Medulla oblongata (tissue), 1 donor: ENCODE measurements at regions not wholly inside any gene's neighbourhood (a gene's known extent, or its start where the extent isn't known, plus 50 kb on each side); places are given as distances from the start of the nearest gene placed in this dataset.

ENCODE experiments used
- DNase-seq: peaks from one replicate; pipeline ENCODE4 v3.0.0-alpha.2; 2015; ENCODE audit errors: extremely low spot score

DNA sequence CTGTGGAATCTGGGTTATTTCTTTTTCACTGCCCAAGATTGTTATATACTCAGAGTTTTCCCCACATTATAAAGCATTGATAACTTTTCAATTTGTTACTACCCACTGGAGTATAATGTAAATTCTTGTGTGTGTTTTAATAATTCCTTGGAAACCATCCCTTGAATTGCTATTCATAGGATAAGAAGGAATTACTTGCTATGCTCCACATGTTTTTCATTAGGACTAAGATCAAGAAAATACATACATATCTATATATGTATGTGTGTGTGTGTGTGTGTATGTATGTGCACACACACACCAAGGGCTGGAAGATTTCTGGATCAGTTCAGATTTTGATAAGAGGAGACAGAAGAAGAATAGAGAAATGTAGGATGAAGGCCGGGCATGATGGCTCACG is 206.4 kb upstream of the JADE1 start:
- DNase-seq = no peak

DNA sequence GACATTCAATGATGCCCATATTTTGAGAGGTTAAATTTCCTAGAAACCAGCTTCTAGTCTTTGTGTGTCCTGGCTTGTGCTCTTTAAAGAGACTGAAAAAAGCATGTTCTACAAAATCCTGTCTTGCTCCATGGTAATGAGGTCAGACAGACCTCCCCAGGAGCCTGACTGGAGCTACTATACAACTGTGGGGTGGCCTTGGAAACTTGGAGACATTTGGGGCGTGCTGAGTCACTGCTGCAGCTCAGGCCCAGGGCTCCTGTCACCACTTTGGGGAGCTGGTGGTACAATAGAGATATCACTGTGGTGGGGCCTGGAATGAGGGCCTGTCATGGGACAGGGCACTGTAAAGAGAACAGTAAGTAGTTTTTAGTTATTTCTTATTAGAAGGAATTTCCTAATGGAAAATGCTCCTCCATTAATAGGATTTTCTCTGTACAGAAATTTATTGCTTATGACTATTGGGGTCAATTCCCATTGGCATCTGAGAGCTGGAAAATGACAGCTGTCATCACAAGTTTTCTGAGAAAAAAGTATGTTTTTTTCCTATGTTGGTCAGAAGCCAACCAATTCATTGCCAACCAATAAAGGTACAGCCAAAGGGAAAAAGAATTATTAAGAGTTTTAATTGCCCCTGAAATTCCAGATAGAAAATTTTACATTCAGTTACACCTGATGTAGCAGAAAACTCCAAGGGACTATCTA is 207.4 kb upstream of the JADE1 start:
- DNase-seq = peak; percentile 72

DNA sequence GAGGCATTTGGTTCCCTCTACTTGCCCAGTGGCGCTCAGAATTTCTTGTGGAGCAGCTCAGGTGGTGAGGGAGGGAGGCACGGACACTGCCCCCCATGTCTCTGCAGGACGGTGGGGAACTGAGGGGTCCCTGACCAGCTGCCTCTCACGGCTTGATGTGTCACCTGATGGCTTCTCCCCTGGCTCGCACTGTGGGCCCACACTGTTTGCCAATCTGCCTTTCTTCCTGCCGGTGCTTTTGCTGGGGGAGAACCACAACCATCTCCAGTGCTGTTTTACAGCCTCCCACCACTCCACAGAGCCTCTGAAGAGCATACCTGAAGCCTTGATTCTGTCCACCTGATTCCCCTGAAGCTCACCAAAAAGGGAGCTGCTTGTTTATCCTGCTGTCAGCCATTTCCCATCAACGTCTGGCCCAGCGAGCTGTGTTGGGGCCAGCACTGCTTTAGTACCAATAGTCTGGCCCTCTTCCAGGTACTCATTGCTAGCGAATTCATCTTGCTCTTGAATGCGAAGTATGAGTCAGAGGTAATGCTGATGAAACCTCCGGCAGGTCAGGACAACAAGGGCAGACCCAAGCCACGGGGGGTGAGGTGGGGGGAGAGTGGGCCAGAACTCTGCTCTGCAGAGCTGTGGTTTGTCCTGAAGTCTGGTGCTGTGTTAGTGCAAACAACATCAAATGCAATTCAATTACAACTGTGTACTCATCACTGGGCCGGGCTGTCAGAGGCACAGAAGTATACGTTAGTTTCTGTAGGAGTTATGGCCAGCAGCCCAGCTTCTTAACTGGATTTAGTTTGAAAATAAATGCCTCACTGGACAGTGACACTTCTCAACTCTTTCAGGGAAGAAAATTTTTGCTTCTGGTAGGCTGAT is 208.3 kb upstream of the JADE1 start:
- DNase-seq = peak; percentile 34

DNA sequence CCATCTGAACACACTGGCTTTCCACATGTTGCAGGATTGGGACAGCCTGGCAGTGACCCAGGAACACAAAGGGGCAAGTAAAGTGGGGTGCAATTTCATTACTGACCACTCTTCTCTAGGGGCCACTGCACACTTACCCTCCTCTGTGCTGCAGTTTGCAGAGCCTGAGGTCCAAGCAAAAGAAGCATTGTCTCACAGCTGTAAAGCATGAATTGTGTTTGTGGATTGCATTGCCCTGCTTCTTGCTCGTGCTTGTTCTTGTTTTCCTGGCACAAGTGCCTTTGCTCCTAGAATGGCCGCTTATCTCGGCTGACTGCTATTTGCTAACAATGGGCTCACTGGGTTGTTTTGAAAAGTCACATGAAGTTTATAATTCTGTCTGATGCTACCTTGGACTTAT is 209.1 kb upstream of the JADE1 start:
- peak; percentile 87 for DNase-seq

DNA sequence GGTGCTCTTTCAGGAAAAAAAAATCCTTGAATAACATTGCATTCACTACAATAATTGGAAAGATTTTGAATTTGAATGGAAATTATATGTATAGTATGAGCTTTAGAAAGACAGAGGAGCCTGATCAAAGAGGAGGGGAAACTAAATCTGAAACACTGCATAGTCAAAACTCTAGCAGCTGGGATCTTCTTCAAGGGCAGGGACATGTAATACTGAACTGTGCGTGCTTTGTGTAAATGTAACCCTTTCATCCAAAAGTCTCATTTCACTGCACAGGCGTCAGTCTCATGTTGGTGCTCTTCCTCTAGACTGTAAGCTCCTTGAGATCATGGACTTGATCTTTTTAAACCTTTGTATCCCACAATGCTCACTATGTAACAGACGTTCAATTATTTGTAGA is 212.0 kb upstream of the JADE1 start:
- DNase-seq = no peak

DNA sequence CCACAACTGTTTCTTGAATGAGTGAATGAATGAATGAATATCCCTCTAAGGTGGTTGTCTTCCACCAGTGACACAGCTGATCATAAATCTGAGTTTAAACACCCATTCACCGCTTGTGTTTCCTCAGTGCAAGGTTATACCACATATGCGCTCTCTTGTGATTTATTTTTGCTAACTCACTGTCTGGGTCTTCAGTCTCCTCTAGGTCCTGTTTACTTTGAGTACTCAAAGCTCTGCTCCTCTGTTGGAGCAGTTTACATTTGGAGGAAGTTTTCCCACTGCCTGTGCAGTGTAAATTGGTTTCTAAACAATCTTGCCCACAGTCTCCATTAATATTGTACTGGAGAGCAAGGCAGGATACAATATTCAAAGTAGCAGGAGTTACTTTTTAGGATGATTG is 212.6 kb upstream of the JADE1 start:
- no peak for DNase-seq

DNA sequence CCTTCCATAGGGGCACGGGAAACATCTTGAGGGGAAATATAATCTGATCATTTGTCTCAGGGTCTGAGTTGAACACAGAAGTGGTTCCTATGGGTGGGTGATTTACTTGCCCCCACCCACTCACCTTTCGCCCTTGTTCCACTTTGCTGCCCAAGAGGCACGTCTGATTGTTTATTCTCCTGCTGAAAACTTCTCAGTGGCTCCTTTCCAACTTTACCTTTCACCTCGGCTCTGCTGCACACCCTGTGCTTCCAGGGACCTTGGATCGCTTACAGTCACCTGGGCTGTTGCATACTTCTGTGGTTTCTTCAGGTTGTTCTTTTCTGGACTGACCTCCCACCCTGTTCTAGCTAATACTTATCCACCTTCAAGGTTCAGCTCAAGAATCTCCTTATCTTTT is 213.4 kb upstream of the JADE1 start:
- DNase-seq = no peak

DNA sequence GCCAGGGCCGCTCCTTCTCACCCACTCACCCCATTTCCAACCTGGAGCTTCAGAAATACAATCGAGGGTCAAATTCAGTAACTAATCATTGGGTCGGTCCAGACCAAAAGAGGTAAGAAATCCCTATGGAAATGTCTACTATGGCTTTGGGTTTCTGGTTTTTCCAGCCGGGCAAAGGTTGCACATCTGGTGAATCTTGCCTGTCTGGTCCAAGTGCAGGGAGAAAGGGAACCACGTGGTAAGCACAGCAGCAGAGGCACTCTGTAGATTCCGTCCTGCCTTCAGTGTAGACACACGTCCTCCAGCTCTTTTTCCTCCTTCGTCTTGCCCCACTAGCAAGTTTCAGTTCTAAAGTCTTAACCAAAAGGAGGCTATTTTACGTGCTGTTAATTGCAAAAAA is 218.0 kb upstream of the JADE1 start:
- no peak for DNase-seq

DNA sequence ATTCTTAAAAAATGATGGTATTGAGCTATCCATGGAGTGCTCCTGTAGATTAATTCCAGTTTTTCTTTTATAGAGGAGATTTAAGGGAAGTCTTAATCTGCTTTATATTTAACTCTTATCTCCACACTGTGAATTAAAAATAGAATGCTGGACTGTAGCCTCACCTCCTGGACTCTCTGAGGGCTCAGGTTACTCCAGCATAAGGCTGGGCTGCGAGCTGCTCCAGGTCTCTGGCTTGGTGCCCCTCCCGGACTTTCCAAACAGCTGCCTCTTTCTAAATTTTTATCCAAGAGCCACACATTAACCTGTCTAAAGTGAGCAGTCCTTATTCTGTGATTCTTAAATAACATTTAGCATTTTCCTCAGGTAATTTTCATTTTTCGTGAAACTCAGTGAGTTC is 218.7 kb upstream of the JADE1 start:
- DNase-seq = no peak

DNA sequence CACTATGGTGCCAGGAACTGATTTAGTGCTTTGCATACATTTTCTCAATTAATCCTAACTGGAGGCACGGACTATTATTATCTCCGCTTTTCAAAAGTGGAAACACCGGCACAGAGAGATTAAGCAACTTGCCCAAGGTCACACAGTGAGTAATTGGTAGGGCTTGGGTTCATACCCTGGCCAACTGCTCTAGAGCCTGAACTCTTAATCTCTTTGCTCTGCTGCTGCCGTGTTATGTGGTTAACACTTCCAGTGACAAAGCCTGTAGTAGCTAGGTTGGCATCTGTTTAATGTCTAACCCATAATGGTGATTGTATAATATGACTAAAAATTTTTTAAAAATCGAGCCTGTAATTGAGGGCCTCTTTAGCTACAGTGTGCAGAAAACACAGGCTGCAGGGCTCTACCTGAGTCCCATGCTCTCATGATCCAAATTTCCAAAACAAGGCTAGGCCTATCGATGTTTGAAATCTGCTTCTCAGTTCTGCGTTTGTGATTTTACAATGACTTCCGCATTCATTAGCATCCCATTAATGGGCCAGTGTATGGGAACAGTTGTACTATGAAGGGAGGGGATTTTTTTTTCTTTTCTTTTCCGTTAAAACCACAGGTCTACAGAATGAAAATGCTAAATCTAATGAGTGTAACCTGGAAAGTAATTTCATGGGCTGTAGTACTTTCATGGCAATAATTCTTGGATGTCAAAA is 219.3 kb upstream of the JADE1 start:
- DNase-seq = no peak

DNA sequence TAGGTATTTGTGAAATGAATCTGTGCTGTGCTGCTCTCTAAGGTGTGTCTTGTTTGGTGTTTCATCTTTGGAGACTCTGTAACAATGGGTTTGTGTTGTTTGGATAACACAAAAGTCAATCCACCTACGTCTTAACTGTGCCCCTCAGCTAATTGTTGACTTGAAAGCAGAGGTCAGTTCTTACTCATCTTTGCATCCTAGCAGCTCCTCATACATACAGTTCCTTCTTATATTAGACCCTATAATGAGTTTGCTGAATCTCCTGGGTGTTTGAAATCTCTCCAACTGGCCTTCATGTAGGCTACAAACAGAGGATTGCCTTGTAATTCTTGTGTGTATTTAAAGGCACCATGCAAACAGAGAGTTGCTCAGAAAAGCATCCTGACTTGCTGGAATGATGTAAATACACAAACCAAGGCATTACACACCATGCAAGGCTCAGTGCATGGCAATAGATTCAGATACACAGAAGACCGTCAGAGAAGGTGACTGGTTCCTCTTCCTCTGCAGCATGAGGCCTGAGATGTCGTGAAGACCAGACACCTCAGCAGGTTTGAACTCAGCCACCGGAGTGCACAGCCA is 220.0 kb upstream of the JADE1 start:
- DNase-seq = no peak

DNA sequence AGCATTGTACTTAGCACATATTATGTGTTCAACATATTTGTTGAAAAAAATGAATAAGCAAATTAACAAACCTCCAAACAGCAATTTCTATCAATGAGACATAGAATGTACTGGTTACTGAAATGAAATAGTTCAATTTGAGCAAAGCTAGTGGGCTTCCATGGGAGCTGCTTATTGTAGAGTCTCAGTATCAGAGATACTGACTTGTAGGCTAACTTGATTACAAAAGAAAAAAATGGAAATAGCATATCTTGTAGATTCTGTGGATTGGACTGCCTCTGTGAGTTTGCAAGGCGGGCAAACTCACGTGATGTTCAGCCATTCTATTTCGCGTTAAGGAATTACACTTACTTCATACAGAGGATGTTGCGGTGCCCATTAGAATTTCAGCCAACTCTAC is 222.1 kb upstream of the JADE1 start:
- DNase-seq = no peak

DNA sequence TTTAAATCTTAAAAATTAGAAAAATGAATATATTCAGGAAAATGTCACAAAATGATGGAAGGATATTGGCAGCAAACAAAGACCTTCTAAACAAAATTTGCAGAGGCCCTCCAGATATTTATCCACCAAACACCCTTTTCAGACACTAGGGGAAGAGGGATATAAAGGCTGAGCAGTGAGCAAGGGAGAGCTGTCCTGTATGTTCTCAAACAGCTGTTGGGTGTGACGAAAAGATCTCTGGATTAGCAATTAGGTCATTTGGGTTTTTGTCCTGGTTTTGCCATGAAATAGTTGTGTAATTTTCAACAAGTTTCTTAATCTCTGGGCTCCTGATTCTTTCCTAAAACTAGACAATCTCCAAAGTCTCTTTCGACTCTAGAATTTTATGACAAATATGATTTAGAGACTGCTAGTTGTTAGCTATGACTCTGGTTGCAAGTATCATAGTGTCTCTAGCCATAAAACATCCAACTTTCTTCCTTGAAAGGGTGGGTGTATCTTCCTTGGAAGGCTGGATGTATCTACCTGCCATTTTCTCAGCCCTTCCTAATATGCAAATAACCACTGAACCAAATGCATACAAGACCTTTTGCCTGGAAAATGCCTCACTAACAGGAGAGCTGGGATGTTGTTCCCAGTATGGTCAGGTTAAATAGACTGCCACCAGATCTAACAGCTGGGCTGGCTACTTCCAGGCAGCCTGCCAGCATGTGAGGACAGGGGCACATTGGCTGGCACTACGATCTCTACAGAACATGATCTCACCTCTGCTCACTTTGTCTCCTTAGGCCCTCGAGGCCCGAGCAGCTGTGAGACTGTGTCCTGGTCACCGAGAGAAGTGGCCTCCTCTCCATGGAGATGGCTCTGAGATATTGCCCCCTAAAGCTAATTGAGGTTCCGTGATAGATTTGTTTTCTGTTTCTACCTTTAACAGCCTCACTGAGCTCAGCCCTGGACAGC is 225.5 kb upstream of the JADE1 start:
- no peak for DNase-seq

DNA sequence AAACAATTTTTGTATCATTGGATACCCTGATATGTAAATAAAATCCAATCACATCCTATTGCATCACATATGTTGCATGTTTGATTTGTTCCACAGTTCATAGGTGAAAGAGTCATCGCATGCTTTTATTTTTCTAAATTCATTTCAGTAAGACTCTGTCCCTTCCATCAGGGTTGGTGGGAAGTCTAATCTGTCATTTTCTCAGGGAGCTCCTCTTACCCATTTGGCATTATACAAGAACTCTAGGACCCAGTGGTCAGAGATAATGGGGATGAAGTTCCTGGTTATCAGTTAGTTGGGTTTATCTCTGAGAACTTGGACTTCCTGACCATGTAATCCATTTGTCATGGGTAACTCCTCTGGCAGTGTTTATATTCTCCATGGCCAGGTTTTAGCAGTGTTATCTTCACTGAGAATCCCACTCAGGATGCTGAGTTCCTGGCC is 227.1 kb upstream of the JADE1 start:
- no peak for DNase-seq

DNA sequence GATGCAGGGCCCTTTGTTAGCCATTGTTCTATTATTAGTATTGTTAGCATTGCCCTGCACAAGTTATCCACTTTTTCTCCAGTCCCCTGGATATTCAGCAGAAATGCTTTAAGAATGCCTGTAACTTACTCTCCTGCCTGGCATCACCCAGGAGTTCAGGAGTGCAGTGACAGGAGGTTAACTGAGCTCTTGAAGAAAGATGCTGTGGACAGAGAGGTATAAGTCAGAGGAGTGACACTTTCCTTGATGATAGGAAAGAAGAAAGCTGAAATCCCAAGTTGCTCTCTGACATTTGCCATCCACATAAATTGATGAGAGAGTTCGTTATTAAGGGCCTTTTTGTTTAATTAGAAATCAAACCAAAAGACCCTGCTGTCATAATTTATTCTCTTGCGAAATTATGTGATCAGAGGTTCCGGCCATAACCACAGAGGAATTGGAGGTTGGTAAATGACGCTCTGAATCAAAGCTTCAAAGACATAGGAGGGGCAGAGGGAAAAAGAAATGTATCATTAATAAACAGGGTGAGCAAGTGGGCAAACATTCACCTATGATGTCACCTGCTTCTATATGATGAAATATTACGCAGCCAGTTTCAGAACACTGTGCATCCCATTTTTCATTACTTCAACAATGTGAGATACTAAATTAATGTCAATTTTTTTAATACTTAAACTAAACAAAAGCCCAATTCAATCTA is 230.2 kb upstream of the JADE1 start:
- DNase-seq = no peak

DNA sequence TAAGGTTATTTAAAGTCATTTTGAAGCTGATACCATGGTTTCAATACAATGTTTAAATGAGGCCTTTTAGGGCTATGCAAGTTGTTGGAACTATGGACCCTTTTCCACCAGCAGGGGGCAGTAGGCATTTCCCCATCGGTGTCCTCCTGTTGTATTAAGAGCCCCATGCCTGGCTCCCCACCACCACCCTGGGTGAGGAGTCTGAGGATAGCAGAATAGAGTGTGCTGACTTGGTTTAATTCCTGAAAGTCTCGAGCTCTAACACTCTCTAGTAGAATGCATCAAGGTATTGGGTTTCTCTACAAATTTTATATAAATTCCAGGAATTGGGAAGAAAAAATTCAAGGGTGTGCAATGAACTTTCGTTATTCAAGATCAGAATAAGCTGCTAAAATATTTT is 234.8 kb upstream of the JADE1 start:
- DNase-seq = peak; percentile 92

DNA sequence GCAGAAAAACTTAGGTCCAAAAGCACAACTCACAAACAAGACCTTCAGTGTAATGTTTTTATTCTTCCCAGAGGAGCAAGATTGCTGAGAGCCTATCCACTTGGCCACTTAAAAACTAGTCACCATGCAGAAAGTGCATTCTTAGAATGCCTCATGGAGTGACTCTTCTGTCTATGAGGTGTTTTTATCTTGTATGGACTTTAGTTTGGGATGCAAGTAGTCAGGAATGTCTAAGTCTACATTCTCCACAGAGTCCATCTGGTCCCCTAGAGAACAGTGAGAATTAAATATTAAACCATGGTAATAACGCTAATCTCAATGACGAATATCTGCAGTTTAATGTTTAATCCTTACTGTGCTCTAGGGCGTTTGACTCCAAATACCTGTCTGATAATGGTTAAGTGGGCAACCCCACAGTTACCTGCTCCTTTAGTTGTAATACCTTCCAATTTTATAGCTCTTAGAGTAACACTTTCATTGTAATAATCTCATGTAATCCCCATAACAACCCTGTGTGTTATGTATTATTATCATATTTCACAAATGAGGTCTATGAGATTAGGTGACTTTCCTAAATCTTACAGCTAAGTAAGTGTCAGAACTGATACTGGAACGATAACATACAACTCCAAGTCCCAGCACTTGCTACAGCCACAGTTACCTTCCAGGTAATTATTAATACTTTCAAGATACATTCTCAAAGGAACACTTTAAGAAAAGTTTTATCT is 235.6 kb upstream of the JADE1 start:
- no peak for DNase-seq

DNA sequence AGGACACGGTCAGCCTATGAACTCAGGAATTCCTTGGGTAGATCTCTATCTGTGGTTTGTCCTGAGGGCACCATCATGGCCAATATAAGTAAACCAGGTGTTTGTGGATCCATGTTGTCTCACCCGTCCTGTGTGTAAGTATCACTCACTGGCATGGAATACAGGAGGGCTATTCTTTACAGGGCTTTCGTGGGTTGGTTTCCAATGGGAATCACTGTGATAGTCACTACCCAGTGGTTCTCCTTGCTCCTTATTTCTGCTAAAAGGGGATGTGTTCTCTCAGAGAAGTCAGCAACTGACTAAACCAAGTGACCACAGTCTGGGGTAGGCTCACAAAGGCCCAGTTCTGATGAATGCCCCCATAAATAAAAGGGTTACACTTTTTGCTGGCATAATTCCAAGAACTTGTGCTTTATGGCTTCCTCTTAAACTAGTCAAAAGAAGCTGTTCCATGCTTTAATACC is 236.7 kb upstream of the JADE1 start:
- DNase-seq = no peak

DNA sequence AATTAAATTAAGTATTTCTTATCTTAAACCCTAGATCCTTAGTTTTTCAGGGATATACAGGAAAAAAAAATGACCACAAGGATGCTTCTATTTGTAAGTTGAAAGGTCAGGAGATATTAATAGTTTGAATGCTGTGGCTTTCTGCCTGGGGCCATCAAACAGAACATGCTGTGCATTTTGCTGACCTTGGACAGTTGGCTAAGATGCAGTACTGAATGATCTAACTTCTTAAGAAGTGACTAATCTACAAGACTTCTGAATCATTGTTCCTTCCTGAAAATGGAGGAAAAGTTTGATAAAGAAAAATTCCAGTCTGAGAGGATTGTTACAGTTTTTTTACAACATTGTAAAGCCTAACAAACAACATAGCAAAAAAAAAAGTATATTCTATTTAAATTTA is 237.8 kb upstream of the JADE1 start:
- DNase-seq = no peak
